IMR-90 (cell line): ENCODE measurements at regions not wholly inside any gene's neighbourhood (a gene's known extent, or its start where the extent isn't known, plus 50 kb on each side); places are given as distances from the start of the nearest gene placed in this dataset.

Experiments
- ATAC-seq: fragments of 200-7000 bp; cut with Tn5 transposase; 2 replicates; pipeline ENCODE4 v1.9.1; 2020; ENCODE audit warnings: low read depth, mild to moderate bottlenecking, moderate library complexity
- BruUV-seq: library from RNA; stranded (reverse); fragments of 400-500 nt; replicated peaks from 2 replicates; lab custom pipeline; 2021; lab: Mats Ljungman, UMichigan
- CTCF ChIA-PET: fragments of 300-600 bp; formaldehyde crosslinking; extraction: SDS; loops from one replicate; lab custom pipeline; 2021; ENCODE audit warnings: antibody characterized with exemption; lab: Yijun Ruan, JAX
- POLR2A ChIA-PET: fragments of 300-600 bp; sonication (Branson Sonifier 250); formaldehyde crosslinking; loops from one replicate; lab custom pipeline; 2022; ENCODE audit warnings: antibody characterized with exemption; ENCODE audit not compliant: unreplicated experiment; lab: Charles Lee
- DNase-seq: peaks from one replicate; pipeline ENCODE4 v3.0.0; 2013
- H2AFZ ChIP-seq: replicated peaks from 2 replicates; pipeline ENCODE3; 2013; ENCODE audit warnings: low read length, mild to moderate bottlenecking; ENCODE audit not compliant: poor library complexity
- H2AK5ac ChIP-seq: 2 replicates; pipeline ENCODE4 v1.6.1; 2013; ENCODE audit warnings: low read depth, low read length, inconsistent platforms
- H2AK9ac ChIP-seq: replicated peaks from 2 replicates; pipeline ENCODE3; 2013; ENCODE audit warnings: mild to moderate bottlenecking, low read depth, low read length, moderate library complexity; ENCODE audit not compliant: poor library complexity
- H2BK120ac ChIP-seq: 2 replicates; pipeline ENCODE4 v1.6.1; 2013; ENCODE audit warnings: low read depth, low read length, inconsistent platforms
- H2BK15ac ChIP-seq: 3 replicates; pipeline ENCODE4 v1.6.1; 2013; ENCODE audit warnings: low read depth, low read length, inconsistent platforms
- H2BK20ac ChIP-seq: 2 replicates; pipeline ENCODE4 v1.6.1; 2013; ENCODE audit warnings: low read depth, mild to moderate bottlenecking, inconsistent platforms, low read length, moderate library complexity
- H2BK5ac ChIP-seq: 2 replicates; pipeline ENCODE4 v1.6.1; 2013; ENCODE audit warnings: mild to moderate bottlenecking, low read depth, low read length, inconsistent platforms; ENCODE audit not compliant: poor library complexity, severe bottlenecking
- H3K14ac ChIP-seq: replicated peaks from 2 replicates; pipeline ENCODE4 v1.6.1; 2013; ENCODE audit warnings: low read depth, low read length, inconsistent platforms
- H3K18ac ChIP-seq: 2 replicates; pipeline ENCODE4 v1.6.1; 2013; ENCODE audit warnings: low read depth, low read length, control low read depth
- H3K23ac ChIP-seq: 2 replicates; pipeline ENCODE4 v1.6.1; 2013; ENCODE audit warnings: low read depth, low read length, inconsistent platforms
- H3K27ac ChIP-seq: 2 replicates; pipeline ENCODE4 v1.5.1; 2013; ENCODE audit warnings: mild to moderate bottlenecking, control low read depth, low read length; ENCODE audit not compliant: insufficient read depth
- H3K27me3 ChIP-seq: 2 replicates; pipeline ENCODE4 v1.6.1; 2013; ENCODE audit warnings: low read length; ENCODE audit not compliant: control insufficient read depth, insufficient read depth
- H3K36me3 ChIP-seq: 2 replicates; pipeline ENCODE4 v1.6.1; 2013; ENCODE audit warnings: low read length, mixed read lengths; ENCODE audit not compliant: control insufficient read depth, insufficient read depth
- H3K4ac ChIP-seq: 2 replicates; pipeline ENCODE4 v1.6.1; 2013; ENCODE audit warnings: low read depth, low read length, inconsistent platforms
- H3K4me1 ChIP-seq: 2 replicates; pipeline ENCODE4 v1.6.1; 2013; ENCODE audit warnings: low read length, mixed read lengths; ENCODE audit not compliant: control insufficient read depth, insufficient read depth
- H3K4me2 ChIP-seq: 2 replicates; pipeline ENCODE4 v1.6.1; 2013; ENCODE audit warnings: low read depth, mild to moderate bottlenecking, control low read depth, low read length, moderate library complexity
- H3K4me3 ChIP-seq: 2 replicates; pipeline ENCODE4 v1.5.1; 2013; ENCODE audit warnings: low read depth, mild to moderate bottlenecking, control low read depth, low read length, moderate library complexity; ENCODE audit not compliant: insufficient read depth
- H3K56ac ChIP-seq: 2 replicates; pipeline ENCODE4 v1.6.1; 2013; ENCODE audit warnings: low read length, inconsistent platforms; ENCODE audit not compliant: insufficient read depth; ENCODE audit errors: extremely low read depth
- H3K79me1 ChIP-seq, 2 experiments: 2 replicates each; pipeline ENCODE4 v1.6.1; 2013; ENCODE audit warnings: low read length in 2 of 2, inconsistent platforms in 1 of 2, low read depth in 1 of 2
- H3K9ac ChIP-seq: 2 replicates; pipeline ENCODE4 v1.6.1; 2013; ENCODE audit warnings: low read depth, low read length, control low read depth
- H3K9me1 ChIP-seq: 2 replicates; pipeline ENCODE4 v1.6.1; 2013; ENCODE audit warnings: low read length, inconsistent platforms; ENCODE audit not compliant: insufficient read depth
- H3K9me3 ChIP-seq: 2 replicates; pipeline ENCODE4 v1.6.1; 2013; ENCODE audit warnings: low read length; ENCODE audit not compliant: control insufficient read depth, insufficient read depth
- H4K20me1 ChIP-seq: 2 replicates; pipeline ENCODE4 v1.6.1; 2013; ENCODE audit warnings: low read length, inconsistent platforms; ENCODE audit not compliant: insufficient read depth
- H4K5ac ChIP-seq: 2 replicates; pipeline ENCODE4 v1.6.1; 2013; ENCODE audit warnings: mild to moderate bottlenecking, low read depth, low read length, control low read depth
- H4K8ac ChIP-seq, 2 experiments: 2 replicates each; pipeline ENCODE4 v1.6.1; 2013; ENCODE audit warnings: low read depth in 2 of 2, low read length in 2 of 2, control low read depth in 1 of 2, inconsistent platforms in 1 of 2
- H4K91ac ChIP-seq: 2 replicates; pipeline ENCODE4 v1.6.1; 2013; ENCODE audit warnings: low read depth, low read length, inconsistent platforms; ENCODE audit not compliant: insufficient read depth
- BHLHE40 ChIP-seq: fragments of 150-350 bp; IDR thresholded peaks from 2 replicates; pipeline ENCODE4 v1.6.1; 2016; ENCODE audit warnings: mild to moderate bottlenecking, low read depth, low read length
- CHD1 ChIP-seq: IDR thresholded peaks from 2 replicates; pipeline ENCODE4 v1.6.1; 2012; ENCODE audit warnings: low read depth, low read length, improper control_type of control experiment
- CTCF ChIP-seq: conservative IDR thresholded peaks from 2 replicates; pipeline ENCODE4 v1.5.1; 2012; ENCODE audit warnings: mild to moderate bottlenecking, low read depth, low read length, improper control_type of control experiment
- FOS ChIP-seq: fragments of 150-350 bp; IDR thresholded peaks from 2 replicates; pipeline ENCODE4 v1.6.1; 2016; ENCODE audit warnings: low read depth, low read length
- MAFK ChIP-seq: IDR thresholded peaks from 2 replicates; pipeline ENCODE4 v1.6.1; 2012; ENCODE audit warnings: low read depth, low read length, improper control_type of control experiment
- MAZ ChIP-seq: IDR thresholded peaks from 2 replicates; pipeline ENCODE4 v1.6.1; 2012; ENCODE audit warnings: low read depth, mild to moderate bottlenecking, low read length, improper control_type of control experiment, moderate library complexity, borderline replicate concordance
- MXI1 ChIP-seq: IDR thresholded peaks from 2 replicates; pipeline ENCODE4 v1.6.1; 2012; ENCODE audit warnings: low read depth, mild to moderate bottlenecking, low read length, moderate library complexity, borderline replicate concordance
- NFE2L2 ChIP-seq: fragments of 150-350 bp; IDR thresholded peaks from 2 replicates; pipeline ENCODE4 v1.6.1; 2016; ENCODE audit warnings: low read depth, mild to moderate bottlenecking, low read length
- POLR2A ChIP-seq: IDR thresholded peaks from 2 replicates; pipeline ENCODE4 v1.6.1; 2012; ENCODE audit warnings: mild to moderate bottlenecking, low read depth, low read length
- RAD21 ChIP-seq: IDR thresholded peaks from 2 replicates; pipeline ENCODE4 v1.6.1; 2012; ENCODE audit warnings: low read length, improper control_type of control experiment
- RCOR1 ChIP-seq: IDR thresholded peaks from 2 replicates; pipeline ENCODE4 v1.6.1; 2012; ENCODE audit warnings: mild to moderate bottlenecking, low read length, improper control_type of control experiment; ENCODE audit not compliant: insufficient replicate concordance
- RFX5 ChIP-seq: IDR thresholded peaks from 2 replicates; pipeline ENCODE4 v1.8.0; 2012; ENCODE audit warnings: low read depth, mild to moderate bottlenecking, low read length, moderate library complexity
- SMC3 ChIP-seq: fragments of 150-350 bp; IDR thresholded peaks from 2 replicates; pipeline ENCODE4 v1.6.1; 2016; ENCODE audit warnings: low read depth, mild to moderate bottlenecking, antibody characterized with exemption, low read length, moderate library complexity
- dilution Hi-C: fragments of 300-500 bp; cut with HindIII; formaldehyde crosslinking; loops from one replicate; pipeline ENCODE4 v1.14.3; 2018; ENCODE audit warnings: low sequenced_read_pairs; ENCODE audit not compliant: unreplicated experiment
- in situ Hi-C: fragments of 300-500 bp; cut with MboI; formaldehyde crosslinking; loops from 3 replicates; pipeline ENCODE4 v1.14.3; 2019; ENCODE audit warnings: low sequenced_read_pairs, inconsistent platforms, mixed read lengths
- intact Hi-C: fragments of 100-400 bp; cut with micrococcal nuclease; formaldehyde crosslinking; loops from 2 replicates; pipeline ENCODE4 v1.10.0; 2022
- TF ChIP-seq, protein P1 (sequence below): fragments of 150-350 bp; IDR thresholded peaks from 2 replicates; pipeline ENCODE4 v1.6.1; 2017; ENCODE audit warnings: mild to moderate bottlenecking, antibody characterized with exemption, low read length, low read depth
- TF ChIP-seq, protein P2 (sequence below): fragments of 150-350 bp; IDR thresholded peaks from 2 replicates; pipeline ENCODE4 v1.6.1; 2016; ENCODE audit warnings: low read depth, mild to moderate bottlenecking, low read length, moderate library complexity, borderline replicate concordance

GRCh38 chr18:30746224-30746623, 296.3 kb downstream of the DSC3 start:
- no peak overlapping the region for H4K5ac ChIP-seq
- no peak overlapping the region for H3K9ac ChIP-seq
- no peak overlapping the region for H3K18ac ChIP-seq
- TF ChIP-seq CTCF (no peak), MXI1 (no peak), SMC3 (no peak), BHLHE40 (no peak), CHD1 (no peak), MAFK (no peak), MAZ (no peak), POLR2A (no peak), RAD21 (no peak), RCOR1 (no peak), NFE2L2 (no peak), FOS (no peak), RFX5 (no peak)
- TF ChIP-seq, protein P1, sequence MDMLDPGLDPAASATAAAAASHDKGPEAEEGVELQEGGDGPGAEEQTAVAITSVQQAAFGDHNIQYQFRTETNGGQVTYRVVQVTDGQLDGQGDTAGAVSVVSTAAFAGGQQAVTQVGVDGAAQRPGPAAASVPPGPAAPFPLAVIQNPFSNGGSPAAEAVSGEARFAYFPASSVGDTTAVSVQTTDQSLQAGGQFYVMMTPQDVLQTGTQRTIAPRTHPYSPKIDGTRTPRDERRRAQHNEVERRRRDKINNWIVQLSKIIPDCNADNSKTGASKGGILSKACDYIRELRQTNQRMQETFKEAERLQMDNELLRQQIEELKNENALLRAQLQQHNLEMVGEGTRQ, result no peak
- TF ChIP-seq, protein P2, sequence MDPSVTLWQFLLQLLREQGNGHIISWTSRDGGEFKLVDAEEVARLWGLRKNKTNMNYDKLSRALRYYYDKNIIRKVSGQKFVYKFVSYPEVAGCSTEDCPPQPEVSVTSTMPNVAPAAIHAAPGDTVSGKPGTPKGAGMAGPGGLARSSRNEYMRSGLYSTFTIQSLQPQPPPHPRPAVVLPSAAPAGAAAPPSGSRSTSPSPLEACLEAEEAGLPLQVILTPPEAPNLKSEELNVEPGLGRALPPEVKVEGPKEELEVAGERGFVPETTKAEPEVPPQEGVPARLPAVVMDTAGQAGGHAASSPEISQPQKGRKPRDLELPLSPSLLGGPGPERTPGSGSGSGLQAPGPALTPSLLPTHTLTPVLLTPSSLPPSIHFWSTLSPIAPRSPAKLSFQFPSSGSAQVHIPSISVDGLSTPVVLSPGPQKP, result no peak
- H3K4me2 ChIP-seq, result no peak overlapping the region
- no peak for ATAC-seq
- H3K56ac ChIP-seq, result no peak overlapping the region
- H3K9me1 ChIP-seq, result no peaks in the 10 kb centered on the region
- no peaks in the 10 kb centered on the region for H3K79me1 ChIP-seq
- in situ Hi-C loops, result no loop called here
- no peak overlapping the region for H3K14ac ChIP-seq
- DNase-seq, result no peak
- H2AK9ac ChIP-seq, result no peak overlapping the region
- H2BK120ac ChIP-seq, result no peak overlapping the region
- H2AFZ ChIP-seq, result no peak overlapping the region
- H2BK20ac ChIP-seq, result no peak overlapping the region
- no peak overlapping the region for H2BK5ac ChIP-seq
- H2BK15ac ChIP-seq, result no peak overlapping the region
- H3K9me3 ChIP-seq, result peaks cover 3% of the 10 kb centered on the region; the same call in 1 of the 2 replicates
- no peak overlapping the region for H2AK5ac ChIP-seq
- no peak overlapping the region for H3K4me3 ChIP-seq
- no peak overlapping the region for H4K8ac ChIP-seq
- no TSS peak for BruUV-seq
- H4K20me1 ChIP-seq, result no peaks in the 10 kb centered on the region
- no peaks in the 10 kb centered on the region for H3K36me3 ChIP-seq
- no peaks in the 10 kb centered on the region for H3K27me3 ChIP-seq
- ChIA-PET CTCF (no interaction called here), POLR2A (no interaction called here)
- H3K27ac ChIP-seq, result no peak overlapping the region
- no peak overlapping the region for H3K4ac ChIP-seq
- H3K23ac ChIP-seq, result no peak overlapping the region
- intact Hi-C loops, result no loop called here
- no peaks in the 10 kb centered on the region for H3K4me1 ChIP-seq
- dilution Hi-C loops, result no loop called here
- no peak overlapping the region for H4K91ac ChIP-seq
